H9 (cell line): ENCODE measurements at regions not wholly inside any gene's neighbourhood (a gene's known extent, or its start where the extent isn't known, plus 50 kb on each side); places are given as distances from the start of the nearest gene placed in this dataset.

Source experiments
- DNase-seq: peaks from one replicate; pipeline ENCODE4 v3.0.0-alpha.2; 2017
- H2AFZ ChIP-seq: one replicate; pipeline ENCODE4 v1.6.1; 2013; ENCODE audit warnings: mild to moderate bottlenecking, low read length, control low read depth, moderate library complexity
- H2AK5ac ChIP-seq: 2 replicates; pipeline ENCODE4 v1.6.1; 2013; ENCODE audit warnings: low read length, control low read depth, mixed read lengths; ENCODE audit not compliant: insufficient read length
- H2BK120ac ChIP-seq: one replicate; pipeline ENCODE4 v1.6.1; 2013; ENCODE audit warnings: low read depth, mild to moderate bottlenecking, low read length, control low read depth, inconsistent platforms; ENCODE audit not compliant: poor library complexity, severe bottlenecking
- H2BK12ac ChIP-seq: 2 replicates; pipeline ENCODE4 v1.6.1; 2013; ENCODE audit warnings: low read length, control low read depth, mixed read lengths, low read depth; ENCODE audit not compliant: insufficient read length
- H2BK15ac ChIP-seq: 2 replicates; pipeline ENCODE4 v1.6.1; 2013; ENCODE audit warnings: low read depth, low read length, control low read depth
- H2BK20ac ChIP-seq: one replicate; pipeline ENCODE4 v1.6.1; 2013; ENCODE audit warnings: low read depth, mild to moderate bottlenecking, low read length, control low read depth, inconsistent platforms; ENCODE audit not compliant: poor library complexity, severe bottlenecking
- H2BK5ac ChIP-seq: 2 replicates; pipeline ENCODE4 v1.6.1; 2013; ENCODE audit warnings: low read length, control low read depth, mixed read lengths; ENCODE audit not compliant: insufficient read length
- H3K14ac ChIP-seq: 2 replicates; pipeline ENCODE4 v1.6.1; 2013; ENCODE audit warnings: low read length, control low read depth; ENCODE audit not compliant: insufficient read depth
- H3K18ac ChIP-seq: 2 replicates; pipeline ENCODE4 v1.6.1; 2013; ENCODE audit warnings: low read depth, mild to moderate bottlenecking, mixed read lengths, low read length, control low read depth; ENCODE audit not compliant: insufficient read length
- H3K23ac ChIP-seq: 2 replicates; pipeline ENCODE4 v1.6.1; 2013; ENCODE audit warnings: low read length, control low read depth, mixed read lengths, low read depth; ENCODE audit not compliant: insufficient read length
- H3K23me2 ChIP-seq: 2 replicates; pipeline ENCODE4 v1.6.1; 2013; ENCODE audit warnings: low read depth, mild to moderate bottlenecking, mixed read lengths, low read length, control low read depth; ENCODE audit not compliant: insufficient read length, poor library complexity, severe bottlenecking
- H3K27ac ChIP-seq: 2 replicates; pipeline ENCODE4 v1.5.1; 2013; ENCODE audit warnings: low read length, control low read depth, mixed read lengths, low read depth; ENCODE audit not compliant: insufficient read length
- H3K27me3 ChIP-seq: 2 replicates; pipeline ENCODE4 v1.6.1; 2013; ENCODE audit warnings: low read length, control low read depth, inconsistent platforms; ENCODE audit not compliant: insufficient read depth
- H3K4ac ChIP-seq: 2 replicates; pipeline ENCODE4 v1.6.1; 2013; ENCODE audit warnings: low read depth, mild to moderate bottlenecking, control low read depth, inconsistent platforms, low read length, moderate library complexity
- H3K4me1 ChIP-seq: 2 replicates; pipeline ENCODE4 v1.6.1; 2013; ENCODE audit warnings: low read length, control low read depth, inconsistent platforms; ENCODE audit not compliant: insufficient read depth
- H3K4me2 ChIP-seq: 2 replicates; pipeline ENCODE4 v1.6.1; 2013; ENCODE audit warnings: low read length, control low read depth, mixed read lengths; ENCODE audit not compliant: insufficient read length, insufficient read depth
- H3K56ac ChIP-seq: 2 replicates; pipeline ENCODE4 v1.6.1; 2013; ENCODE audit warnings: low read depth, mild to moderate bottlenecking, mixed read lengths, low read length, control low read depth; ENCODE audit not compliant: insufficient read length
- H3K79me1 ChIP-seq: 2 replicates; pipeline ENCODE4 v1.6.1; 2013; ENCODE audit warnings: low read depth, mild to moderate bottlenecking, moderate library complexity, low read length, control low read depth, inconsistent platforms; ENCODE audit not compliant: insufficient read depth, poor library complexity, severe bottlenecking
- H3K79me2 ChIP-seq: 2 replicates; pipeline ENCODE4 v1.6.1; 2013; ENCODE audit warnings: low read length, control low read depth, inconsistent platforms; ENCODE audit not compliant: insufficient read depth
- H3K9ac ChIP-seq: 2 replicates; pipeline ENCODE4 v1.6.1; 2013; ENCODE audit warnings: low read length, control low read depth, mixed read lengths; ENCODE audit not compliant: insufficient read length; ENCODE audit errors: extremely low read depth
- H3K9me3 ChIP-seq: one replicate; pipeline ENCODE4 v1.6.1; 2013; ENCODE audit warnings: low read depth, low read length, inconsistent platforms; ENCODE audit not compliant: control insufficient read depth
- H3T11ph ChIP-seq: one replicate; pipeline ENCODE4 v1.6.1; 2013; ENCODE audit warnings: mild to moderate bottlenecking, low read length, control low read depth, inconsistent platforms
- H4K20me1 ChIP-seq: one replicate; pipeline ENCODE4 v1.6.1; 2013; ENCODE audit not compliant: control insufficient read depth, insufficient read length, insufficient read depth
- H4K5ac ChIP-seq: 2 replicates; pipeline ENCODE4 v1.6.1; 2013; ENCODE audit warnings: low read depth, mild to moderate bottlenecking, mixed read lengths, low read length, control low read depth; ENCODE audit not compliant: insufficient read length
- H4K8ac ChIP-seq: replicated peaks from 2 replicates; pipeline ENCODE4 v1.6.1; 2013; ENCODE audit warnings: low read length, control low read depth, mixed read lengths, low read depth; ENCODE audit not compliant: insufficient read length
- H4K91ac ChIP-seq: 2 replicates; pipeline ENCODE4 v1.6.1; 2013; ENCODE audit warnings: low read depth, mild to moderate bottlenecking, moderate library complexity, mixed read lengths, low read length, control low read depth; ENCODE audit not compliant: insufficient read length
- H3K27ac Mint-ChIP-seq, 3 experiments: 2 replicates in 2 of 3; 3 replicates in 1 of 3; pipeline ENCODE4 v1.8.0; 2020 to 2021; ENCODE audit warnings: mixed read lengths in 3 of 3, mild to moderate bottlenecking in 1 of 3, moderate library complexity in 1 of 3
- H3K27me3 Mint-ChIP-seq: 2 replicates; pipeline ENCODE4 v1.8.0; 2021; ENCODE audit warnings: low read depth, mild to moderate bottlenecking, moderate library complexity, mixed read lengths
- H3K36me3 Mint-ChIP-seq, 3 experiments: 2 replicates in 2 of 3; 3 replicates in 1 of 3; pipeline ENCODE4 v1.8.0; 2020 to 2021; ENCODE audit warnings: low read depth in 3 of 3, mixed read lengths in 3 of 3; ENCODE audit not compliant: insufficient read depth in 1 of 3
- H3K4me1 Mint-ChIP-seq, 2 experiments: 2 replicates each; pipeline ENCODE4 v1.8.0; 2020; ENCODE audit warnings: mixed read lengths in 2 of 2
- H3K4me3 Mint-ChIP-seq, 2 experiments: 2 replicates in 1 of 2; 3 replicates in 1 of 2; pipeline ENCODE4 v1.8.0; 2020 to 2021; ENCODE audit warnings: mild to moderate bottlenecking in 2 of 2, mixed read lengths in 2 of 2, moderate library complexity in 1 of 2
- H3K9me3 Mint-ChIP-seq, 2 experiments: 2 replicates in 1 of 2; 3 replicates in 1 of 2; pipeline ENCODE4 v1.8.0; 2020; ENCODE audit warnings: mild to moderate bottlenecking in 2 of 2, mixed read lengths in 2 of 2, moderate library complexity in 1 of 2
- CTCF ChIP-seq: fragments of 200-600 bp; sonication (generic); conservative IDR thresholded peaks from 3 replicates; pipeline ENCODE4 v1.8.0; 2021; ENCODE audit warnings: antibody characterized with exemption, mild to moderate bottlenecking
- WGBS: extraction: QIAGEN DNeasy Blood & Tissue Kit; methylation state at CpG from one replicate; pipeline ENCODE4 v1.1.7; 2013; ENCODE audit warnings: missing lambda C conversion rate, low lambda C conversion rate, mixed read lengths; ENCODE audit not compliant: insufficient read length; ENCODE audit errors: extremely low coverage; 5-methylcytosine and 5-hydroxymethylcytosine counted together

DNA sequence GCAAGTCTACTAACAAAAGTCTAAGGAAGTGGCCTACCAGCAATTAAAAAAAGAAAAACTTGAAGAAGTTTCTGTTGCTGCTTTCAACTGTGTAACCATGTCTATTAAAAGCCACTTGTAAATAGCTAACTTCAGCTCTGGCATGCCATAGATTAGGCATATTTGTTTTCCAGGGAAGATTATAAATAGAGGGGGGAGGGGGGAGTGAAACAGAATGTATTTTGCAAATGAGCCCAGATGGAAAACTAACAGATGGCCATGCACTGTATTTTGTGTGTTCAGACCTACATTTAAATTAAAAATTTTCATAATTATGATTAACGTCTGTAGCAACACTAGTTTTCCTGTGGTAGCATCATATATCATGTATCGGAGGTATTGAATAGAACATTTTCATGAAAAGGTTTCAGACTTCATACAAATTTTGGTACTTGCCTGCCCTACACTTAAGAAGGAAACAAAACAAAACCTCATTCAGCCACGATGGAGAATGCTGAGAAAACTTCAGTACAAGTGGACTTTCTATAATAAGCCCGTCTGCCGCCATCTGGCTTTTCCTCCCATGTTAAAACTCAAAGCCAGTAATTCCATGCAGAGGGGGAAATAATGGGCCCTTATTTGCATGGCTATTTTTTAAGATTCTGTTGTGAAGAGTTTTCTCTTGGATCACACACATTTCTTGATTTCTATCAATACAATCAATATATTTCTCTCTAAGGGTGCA is 220.4 kb upstream of the SMARCA2 start:
- H3K14ac ChIP-seq, result no peak overlapping the region
- H3K9me3 ChIP-seq, result no peaks in the 10 kb centered on the region
- H4K5ac ChIP-seq, result no peak overlapping the region
- H3K4me2 ChIP-seq, result no peak overlapping the region
- H4K91ac ChIP-seq, result no peak overlapping the region
- no peak overlapping the region for H2AK5ac ChIP-seq
- H3K27me3 ChIP-seq, result no peaks in the 10 kb centered on the region
- H2BK20ac ChIP-seq, result no peak overlapping the region
- H3K27ac Mint-ChIP-seq, result no peak overlapping the region
- H3K9ac ChIP-seq, result no peak overlapping the region
- no peak for DNase-seq
- H3K79me1 ChIP-seq, result no peaks in the 10 kb centered on the region
- no peak overlapping the region for H3K23ac ChIP-seq
- H3K36me3 Mint-ChIP-seq, result no peaks in the 10 kb centered on the region
- no peak overlapping the region for H2BK120ac ChIP-seq
- H3K9me3 Mint-ChIP-seq, result no peaks in the 10 kb centered on the region
- H3K4me1 Mint-ChIP-seq, result no peaks in the 10 kb centered on the region
- H3T11ph ChIP-seq, result no peak overlapping the region
- H2BK5ac ChIP-seq, result no peak overlapping the region
- H3K23me2 ChIP-seq, result no peaks in the 10 kb centered on the region
- no peak overlapping the region for H3K56ac ChIP-seq
- no peaks in the 10 kb centered on the region for H3K27me3 Mint-ChIP-seq
- no peak overlapping the region for H3K4ac ChIP-seq
- H3K18ac ChIP-seq, result no peak overlapping the region
- no peak overlapping the region for H2AFZ ChIP-seq
- no peak overlapping the region for H2BK12ac ChIP-seq
- H3K4me3 Mint-ChIP-seq, result no peak overlapping the region
- no peaks in the 10 kb centered on the region for H4K20me1 ChIP-seq
- H4K8ac ChIP-seq, result no peak overlapping the region
- H2BK15ac ChIP-seq, result no peak overlapping the region
- no peaks in the 10 kb centered on the region for H3K4me1 ChIP-seq
- no peak for TF ChIP-seq CTCF
- H3K27ac ChIP-seq, result no peak overlapping the region
- no CpG with 5 or more reads among the region's 5 CpGs for WGBS
- H3K79me2 ChIP-seq, result no peaks in the 10 kb centered on the region
